H1 (cell line): ENCODE measurements at regions not wholly inside any gene's neighbourhood (a gene's known extent, or its start where the extent isn't known, plus 50 kb on each side); places are given as distances from the start of the nearest gene placed in this dataset.

Source experiments
- ASH2L ChIP-seq: fragments of 200-600, 300-600 bp; sonication (generic); IDR thresholded peaks from one replicate; pipeline ENCODE4 v1.7.1; 2017; ENCODE audit warnings: low read length
- CTBP2 ChIP-seq: IDR thresholded peaks from 2 replicates; pipeline ENCODE4 v1.7.0; 2011; ENCODE audit warnings: borderline replicate concordance, mild to moderate bottlenecking, moderate library complexity, mixed read lengths, low read length; ENCODE audit not compliant: insufficient read depth, insufficient read length
- FOSL1 ChIP-seq: IDR thresholded peaks from 2 replicates; pipeline ENCODE4 v1.6.1; 2011; ENCODE audit warnings: mild to moderate bottlenecking, low read depth, low read length, moderate library complexity; ENCODE audit not compliant: insufficient read depth
- GABPA ChIP-seq: IDR thresholded peaks from 2 replicates; pipeline ENCODE4 v1.6.1; 2011; ENCODE audit warnings: mild to moderate bottlenecking, low read length, moderate library complexity, borderline replicate concordance; ENCODE audit not compliant: insufficient read depth
- HDAC6 ChIP-seq: IDR thresholded peaks from one replicate; pipeline ENCODE4 v1.7.1; 2012; ENCODE audit warnings: low read depth, mild to moderate bottlenecking, inconsistent platforms, low read length, moderate library complexity
- RBBP5 ChIP-seq: IDR thresholded peaks from 2 replicates; pipeline ENCODE4 v1.7.1; 2012; ENCODE audit warnings: low read depth, mild to moderate bottlenecking, inconsistent platforms, low read length, moderate library complexity, borderline replicate concordance
- RXRA ChIP-seq: IDR thresholded peaks from 2 replicates; pipeline ENCODE4 v1.6.1; 2011; ENCODE audit warnings: low read depth, mild to moderate bottlenecking, low read length, moderate library complexity; ENCODE audit not compliant: insufficient read depth
- SIRT6 ChIP-seq: IDR thresholded peaks from one replicate; pipeline ENCODE4 v1.7.1; 2012; ENCODE audit warnings: low read length, inconsistent platforms
- SP2 ChIP-seq: IDR thresholded peaks from 2 replicates; pipeline ENCODE4 v1.6.1; 2012; ENCODE audit warnings: mild to moderate bottlenecking, low read length, inconsistent platforms
- SUZ12 ChIP-seq: fragments of 200-600 bp; sonication (generic); IDR thresholded peaks from 2 replicates; pipeline ENCODE4 v1.6.1; 2012; ENCODE audit warnings: mild to moderate bottlenecking, inconsistent platforms, low read length, moderate library complexity, mixed read lengths
- TAF1 ChIP-seq: IDR thresholded peaks from 2 replicates; pipeline ENCODE4 v1.6.1; 2011; ENCODE audit warnings: mild to moderate bottlenecking, low read depth, low read length
- TCF12 ChIP-seq: IDR thresholded peaks from 2 replicates; pipeline ENCODE4 v1.6.1; 2011; ENCODE audit warnings: low read depth, mild to moderate bottlenecking, low read length
- TF ChIP-seq, protein P1 (sequence below): fragments of 300-600 bp; sonication (generic); IDR thresholded peaks from 2 replicates; pipeline ENCODE4 v1.7.1; 2012; ENCODE audit warnings: low read length, moderate library complexity, mild to moderate bottlenecking, inconsistent platforms; ENCODE audit not compliant: insufficient replicate concordance

GRCh38 chr2:176597916-176598315 is 328.7 kb downstream of the MTX2 start (continued):
- TF ChIP-seq, protein P1, sequence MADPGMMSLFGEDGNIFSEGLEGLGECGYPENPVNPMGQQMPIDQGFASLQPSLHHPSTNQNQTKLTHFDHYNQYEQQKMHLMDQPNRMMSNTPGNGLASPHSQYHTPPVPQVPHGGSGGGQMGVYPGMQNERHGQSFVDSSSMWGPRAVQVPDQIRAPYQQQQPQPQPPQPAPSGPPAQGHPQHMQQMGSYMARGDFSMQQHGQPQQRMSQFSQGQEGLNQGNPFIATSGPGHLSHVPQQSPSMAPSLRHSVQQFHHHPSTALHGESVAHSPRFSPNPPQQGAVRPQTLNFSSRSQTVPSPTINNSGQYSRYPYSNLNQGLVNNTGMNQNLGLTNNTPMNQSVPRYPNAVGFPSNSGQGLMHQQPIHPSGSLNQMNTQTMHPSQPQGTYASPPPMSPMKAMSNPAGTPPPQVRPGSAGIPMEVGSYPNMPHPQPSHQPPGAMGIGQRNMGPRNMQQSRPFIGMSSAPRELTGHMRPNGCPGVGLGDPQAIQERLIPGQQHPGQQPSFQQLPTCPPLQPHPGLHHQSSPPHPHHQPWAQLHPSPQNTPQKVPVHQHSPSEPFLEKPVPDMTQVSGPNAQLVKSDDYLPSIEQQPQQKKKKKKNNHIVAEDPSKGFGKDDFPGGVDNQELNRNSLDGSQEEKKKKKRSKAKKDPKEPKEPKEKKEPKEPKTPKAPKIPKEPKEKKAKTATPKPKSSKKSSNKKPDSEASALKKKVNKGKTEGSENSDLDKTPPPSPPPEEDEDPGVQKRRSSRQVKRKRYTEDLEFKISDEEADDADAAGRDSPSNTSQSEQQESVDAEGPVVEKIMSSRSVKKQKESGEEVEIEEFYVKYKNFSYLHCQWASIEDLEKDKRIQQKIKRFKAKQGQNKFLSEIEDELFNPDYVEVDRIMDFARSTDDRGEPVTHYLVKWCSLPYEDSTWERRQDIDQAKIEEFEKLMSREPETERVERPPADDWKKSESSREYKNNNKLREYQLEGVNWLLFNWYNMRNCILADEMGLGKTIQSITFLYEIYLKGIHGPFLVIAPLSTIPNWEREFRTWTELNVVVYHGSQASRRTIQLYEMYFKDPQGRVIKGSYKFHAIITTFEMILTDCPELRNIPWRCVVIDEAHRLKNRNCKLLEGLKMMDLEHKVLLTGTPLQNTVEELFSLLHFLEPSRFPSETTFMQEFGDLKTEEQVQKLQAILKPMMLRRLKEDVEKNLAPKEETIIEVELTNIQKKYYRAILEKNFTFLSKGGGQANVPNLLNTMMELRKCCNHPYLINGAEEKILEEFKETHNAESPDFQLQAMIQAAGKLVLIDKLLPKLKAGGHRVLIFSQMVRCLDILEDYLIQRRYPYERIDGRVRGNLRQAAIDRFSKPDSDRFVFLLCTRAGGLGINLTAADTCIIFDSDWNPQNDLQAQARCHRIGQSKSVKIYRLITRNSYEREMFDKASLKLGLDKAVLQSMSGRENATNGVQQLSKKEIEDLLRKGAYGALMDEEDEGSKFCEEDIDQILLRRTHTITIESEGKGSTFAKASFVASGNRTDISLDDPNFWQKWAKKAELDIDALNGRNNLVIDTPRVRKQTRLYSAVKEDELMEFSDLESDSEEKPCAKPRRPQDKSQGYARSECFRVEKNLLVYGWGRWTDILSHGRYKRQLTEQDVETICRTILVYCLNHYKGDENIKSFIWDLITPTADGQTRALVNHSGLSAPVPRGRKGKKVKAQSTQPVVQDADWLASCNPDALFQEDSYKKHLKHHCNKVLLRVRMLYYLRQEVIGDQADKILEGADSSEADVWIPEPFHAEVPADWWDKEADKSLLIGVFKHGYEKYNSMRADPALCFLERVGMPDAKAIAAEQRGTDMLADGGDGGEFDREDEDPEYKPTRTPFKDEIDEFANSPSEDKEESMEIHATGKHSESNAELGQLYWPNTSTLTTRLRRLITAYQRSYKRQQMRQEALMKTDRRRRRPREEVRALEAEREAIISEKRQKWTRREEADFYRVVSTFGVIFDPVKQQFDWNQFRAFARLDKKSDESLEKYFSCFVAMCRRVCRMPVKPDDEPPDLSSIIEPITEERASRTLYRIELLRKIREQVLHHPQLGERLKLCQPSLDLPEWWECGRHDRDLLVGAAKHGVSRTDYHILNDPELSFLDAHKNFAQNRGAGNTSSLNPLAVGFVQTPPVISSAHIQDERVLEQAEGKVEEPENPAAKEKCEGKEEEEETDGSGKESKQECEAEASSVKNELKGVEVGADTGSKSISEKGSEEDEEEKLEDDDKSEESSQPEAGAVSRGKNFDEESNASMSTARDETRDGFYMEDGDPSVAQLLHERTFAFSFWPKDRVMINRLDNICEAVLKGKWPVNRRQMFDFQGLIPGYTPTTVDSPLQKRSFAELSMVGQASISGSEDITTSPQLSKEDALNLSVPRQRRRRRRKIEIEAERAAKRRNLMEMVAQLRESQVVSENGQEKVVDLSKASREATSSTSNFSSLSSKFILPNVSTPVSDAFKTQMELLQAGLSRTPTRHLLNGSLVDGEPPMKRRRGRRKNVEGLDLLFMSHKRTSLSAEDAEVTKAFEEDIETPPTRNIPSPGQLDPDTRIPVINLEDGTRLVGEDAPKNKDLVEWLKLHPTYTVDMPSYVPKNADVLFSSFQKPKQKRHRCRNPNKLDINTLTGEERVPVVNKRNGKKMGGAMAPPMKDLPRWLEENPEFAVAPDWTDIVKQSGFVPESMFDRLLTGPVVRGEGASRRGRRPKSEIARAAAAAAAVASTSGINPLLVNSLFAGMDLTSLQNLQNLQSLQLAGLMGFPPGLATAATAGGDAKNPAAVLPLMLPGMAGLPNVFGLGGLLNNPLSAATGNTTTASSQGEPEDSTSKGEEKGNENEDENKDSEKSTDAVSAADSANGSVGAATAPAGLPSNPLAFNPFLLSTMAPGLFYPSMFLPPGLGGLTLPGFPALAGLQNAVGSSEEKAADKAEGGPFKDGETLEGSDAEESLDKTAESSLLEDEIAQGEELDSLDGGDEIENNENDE = no peak
- TF ChIP-seq GABPA (no peak), RXRA (no peak), SIRT6 (no peak), ASH2L (no peak), RBBP5 (no peak), FOSL1 (no peak), SP2 (no peak), CTBP2 (no peak), TAF1 (no peak), TCF12 (no peak), SUZ12 (no peak), HDAC6 (no peak)
